Neural progenitor cell (in vitro differentiated cells): ENCODE measurements at regions not wholly inside any gene's neighbourhood (a gene's known extent, or its start where the extent isn't known, plus 50 kb on each side); places are given as distances from the start of the nearest gene placed in this dataset.

Experiments used
- CTCF ChIP-seq: fragments of 200-600 bp; sonication (generic); IDR thresholded peaks from 2 replicates; pipeline ENCODE4 v1.5.1; 2017; ENCODE audit warnings: antibody characterized with exemption, mild to moderate bottlenecking
- EZH2 ChIP-seq: fragments of 200-600 bp; sonication (generic); IDR thresholded peaks from 2 replicates; pipeline ENCODE4 v1.6.1; 2017; ENCODE audit warnings: antibody characterized with exemption, mild to moderate bottlenecking, moderate library complexity

- no peak for TF ChIP-seq CTCF
- TF ChIP-seq EZH2, result no peak
Measured at GRCh38 chr3:14057701-14058100, 67.0 kb downstream of the CHCHD4 start.
